ENCODE measurements at regions not wholly inside any gene's neighbourhood (a gene's known extent, or its start where the extent isn't known, plus 50 kb on each side); places are given as distances from the start of the nearest gene placed in this dataset.
A peak's percentile ranks its signal among the peaks of the same experiment; 100 is the strongest.

GRCh38 chr7:12970626-12971025, 283.2 kb downstream of the ARL4A start:
- peak; percentile 34 for DNase-seq (ENCODE audit: low read depth)
- H3K4me3 ChIP-seq (ENCODE audit: low read depth, low read length), result no peak overlapping the region
- TF ChIP-seq CTCF (IDR thresholded peaks at IDR 0.05; ENCODE audit: insufficient read depth, low read length), result no peak

- TF ChIP-seq CTCF (IDR thresholded peaks at IDR 0.05; ENCODE audit: insufficient read depth, low read length), result no peak
- H3K4me3 ChIP-seq (ENCODE audit: low read depth, low read length), result no peak overlapping the region
- DNase-seq (ENCODE audit: low read depth), result no peak
These were observed 287.2 kb downstream of the ARL4A start for GRCh38 chr7:12974451-12975166.

GRCh38 chr7:12975412-12975811, 288.0 kb downstream of the ARL4A start:
- H3K4me3 ChIP-seq (ENCODE audit: low read depth, low read length), result no peak overlapping the region
- TF ChIP-seq CTCF (IDR thresholded peaks at IDR 0.05; ENCODE audit: insufficient read depth, low read length), result no peak
- peak; percentile 5 for DNase-seq (ENCODE audit: low read depth)

- DNase-seq (ENCODE audit: low read depth), result no peak
- H3K4me3 ChIP-seq (ENCODE audit: low read depth, low read length), result no peak overlapping the region
- TF ChIP-seq CTCF (IDR thresholded peaks at IDR 0.05; ENCODE audit: insufficient read depth, low read length), result no peak
These were observed 291.7 kb downstream of the ARL4A start for GRCh38 chr7:12979181-12979580.

- DNase-seq (ENCODE audit: low read depth), result no peak
- no peak for TF ChIP-seq CTCF (IDR thresholded peaks at IDR 0.05; ENCODE audit: insufficient read depth, low read length)
- no peak overlapping the region for H3K4me3 ChIP-seq (ENCODE audit: low read depth, low read length)
These were observed 294.7 kb downstream of the ARL4A start for GRCh38 chr7:12982178-12982577.

- no peak for DNase-seq (ENCODE audit: low read depth)
- H3K4me3 ChIP-seq (ENCODE audit: low read depth, low read length), result no peak overlapping the region
- no peak for TF ChIP-seq CTCF (IDR thresholded peaks at IDR 0.05; ENCODE audit: insufficient read depth, low read length)
These were observed 296.7 kb downstream of the ARL4A start for GRCh38 chr7:12984117-12984516.

GRCh38 chr7:12985228-12985627, 297.8 kb downstream of the ARL4A start:
- DNase-seq (ENCODE audit: low read depth), result no peak
- no peak for TF ChIP-seq CTCF (IDR thresholded peaks at IDR 0.05; ENCODE audit: insufficient read depth, low read length)
- no peak overlapping the region for H3K4me3 ChIP-seq (ENCODE audit: low read depth, low read length)
